ENCODE measurements at regions not wholly inside any gene's neighbourhood (a gene's known extent, or its start where the extent isn't known, plus 50 kb on each side); places are given as distances from the start of the nearest gene placed in this dataset.

GRCh38 chr9:13725516-13725915 lies 446.0 kb upstream of the MPDZ start:
- no peaks in the 10 kb centered on the region for H3K9me3 ChIP-seq (replicated peaks; ENCODE audit: control insufficient read depth, insufficient read depth, low read length)
- TF ChIP-seq FOS (IDR thresholded peaks at IDR 0.05; ENCODE audit: borderline replicate concordance, insufficient read depth, low read length) = no peak
- TF ChIP-seq POLR2A (IDR thresholded peaks at IDR 0.05; ENCODE audit: low read depth, low read length) = no peak
- no peak for TF ChIP-seq POLR2AphosphoS5 (IDR thresholded peaks at IDR 0.05; ENCODE audit: insufficient read depth, low read depth, low read length)
- TF ChIP-seq MYC (IDR thresholded peaks at IDR 0.05; ENCODE audit: low read depth, low read length) = no peak
- no peak for TF ChIP-seq CTCF (IDR thresholded peaks at IDR 0.05; ENCODE audit: extremely low read depth in 1 of 2, insufficient read depth in 1 of 2, low read depth in 1 of 2, low read length in 2 of 2)
- TF ChIP-seq EZH2 (IDR thresholded peaks at IDR 0.05; ENCODE audit: borderline replicate concordance, low read depth, low read length, severe bottlenecking) = no peak
- no peak for TF ChIP-seq MAX (IDR thresholded peaks at IDR 0.05; ENCODE audit: insufficient read depth, insufficient read length)
- TF ChIP-seq GATA2 (IDR thresholded peaks at IDR 0.05; ENCODE audit: insufficient read depth, insufficient read length, low read depth, low read length) = no peak
- no peak for TF ChIP-seq JUN (IDR thresholded peaks at IDR 0.05; ENCODE audit: borderline replicate concordance, insufficient read depth, insufficient read length, low read depth)
- FAIRE-seq = no peak
- H3K4me1 ChIP-seq (ENCODE audit: control insufficient read depth, extremely low read depth, insufficient read depth, low read length) = no peaks in the 10 kb centered on the region
- H3K4me2 ChIP-seq (ENCODE audit: insufficient read depth, low read length) = no peak overlapping the region
- no peaks in the 10 kb centered on the region for H3K27me3 ChIP-seq (ENCODE audit: control insufficient read depth in 2 of 2, insufficient read depth in 2 of 2, low read length in 2 of 2)
- no peaks in the 10 kb centered on the region for H3K9me1 ChIP-seq (replicated peaks; ENCODE audit: control insufficient read depth, extremely low read depth, insufficient read depth, low read length)
- CTCF ChIA-PET = interaction anchor here (0.9 to 1.6 kb wide), 3 partner anchors 11 to 14 kb away, joined by 3 to 4 read pairs (median 3); no protein-coding TSS in a partner anchor
- H3K79me2 ChIP-seq (ENCODE audit: control insufficient read depth, insufficient read depth, low read length) = no peaks in the 10 kb centered on the region
- POLR2A ChIA-PET = no interaction called here
- H3K4me3 ChIP-seq (replicated peaks in 1 of 3; ENCODE audit: insufficient read depth in 1 of 3, low read depth in 1 of 3, low read length in 3 of 3) = no peak overlapping the region
- H4K20me1 ChIP-seq (replicated peaks; ENCODE audit: control insufficient read depth, extremely low read depth, insufficient read depth, low read length) = no peaks in the 10 kb centered on the region
- H3K36me3 ChIP-seq (ENCODE audit: control insufficient read depth in 2 of 2, extremely low read depth in 1 of 2, insufficient read depth in 2 of 2, low read length in 2 of 2) = no peaks in the 10 kb centered on the region
- intact Hi-C loops (cut with micrococcal nuclease) = no loop called here
- dilution Hi-C loops (cut with MboI; ENCODE audit: extremely low pct_ligation_motif_present, low sequenced_read_pairs) = no loop called here
- H2AFZ ChIP-seq (ENCODE audit: low read depth, low read length) = no peak overlapping the region
- DNase-seq (ENCODE audit: low read depth, low spot score) = no peak
- H3K27ac ChIP-seq (ENCODE audit: insufficient read depth, low read depth, low read length) = no peak overlapping the region
- no peak overlapping the region for H3K9ac ChIP-seq (replicated peaks; ENCODE audit: extremely low read depth, insufficient read depth, low read length)
- BruUV-seq (replicated peaks) = no TSS peak

Measured in endothelial cell of umbilical vein (primary cell).